HG03442 (cell line): ENCODE measurements at regions not wholly inside any gene's neighbourhood (a gene's known extent, or its start where the extent isn't known, plus 50 kb on each side); places are given as distances from the start of the nearest gene placed in this dataset.
"Not testable (repeated sequence)": the region's sequence is repeated elsewhere in the genome, so short reads cannot be mapped to it uniquely, and the experiment has no call there.

Source experiments
- ATAC-seq: cut with Tn5 transposase; IDR thresholded peaks from one replicate; pipeline ENCODE4 v1.9.1; 2021; ENCODE audit warnings: mild to moderate bottlenecking, moderate library complexity; ENCODE audit not compliant: unreplicated experiment

DNA sequence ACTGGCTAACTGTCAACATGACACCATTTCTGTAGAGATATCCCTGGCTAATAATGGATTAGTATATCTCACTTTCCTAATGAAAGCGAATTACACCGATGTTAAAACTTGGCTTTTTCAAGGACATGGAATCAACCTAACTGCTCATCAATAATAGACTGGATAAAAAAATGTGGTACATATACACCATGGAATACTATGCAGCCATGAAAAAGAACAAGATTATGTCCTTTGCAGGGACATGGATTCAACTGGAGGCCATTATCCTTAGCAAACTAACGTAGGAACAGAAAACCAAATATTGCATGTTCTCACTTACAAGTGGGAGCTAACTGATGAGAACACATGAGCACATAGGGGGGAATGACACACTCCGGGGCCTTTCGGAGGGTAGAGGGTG lies 62.6 kb downstream of the ZIC1 start:
- no peak for ATAC-seq

GRCh38 chr3:147472846-147473245 lies 63.7 kb downstream of the ZIC1 start:
- no peak for ATAC-seq

DNA sequence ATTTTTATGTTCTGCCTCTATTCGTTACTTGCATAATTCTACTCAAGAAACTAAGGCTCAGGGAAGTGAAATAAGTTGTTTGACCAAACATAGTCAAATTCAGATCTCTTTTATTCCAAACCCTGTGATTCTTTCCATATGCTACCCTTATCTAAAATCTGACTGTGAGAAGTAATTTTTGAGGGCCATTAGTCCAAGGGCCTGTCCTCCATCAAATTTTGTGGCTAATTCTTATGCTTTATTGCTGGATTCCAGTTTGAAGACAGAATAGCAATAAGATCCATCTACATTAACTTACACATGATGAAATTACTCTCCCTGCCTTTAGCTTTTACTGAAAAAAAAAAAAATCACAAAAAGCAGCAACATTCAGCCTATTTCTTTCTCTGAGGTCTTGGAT lies 74.0 kb downstream of the ZIC1 start:
- ATAC-seq, result no peak

- ATAC-seq, result no peak
Observed at GRCh38 chr3:147483578-147483977, 74.4 kb downstream of the ZIC1 start.

GRCh38 chr3:147493065-147493464 lies 83.9 kb downstream of the ZIC1 start:
- ATAC-seq, result no peak

GRCh38 chr3:147493666-147494065 lies 84.5 kb downstream of the ZIC1 start:
- ATAC-seq, result no peak

- ATAC-seq, result no peak
Observed at GRCh38 chr3:147497286-147497685, 88.1 kb downstream of the ZIC1 start.

- ATAC-seq, result no peak
Observed at GRCh38 chr3:147507638-147508286, 98.6 kb downstream of the ZIC1 start.

GRCh38 chr3:147509448-147509847 lies 100.3 kb downstream of the ZIC1 start:
- ATAC-seq, result no peak

DNA sequence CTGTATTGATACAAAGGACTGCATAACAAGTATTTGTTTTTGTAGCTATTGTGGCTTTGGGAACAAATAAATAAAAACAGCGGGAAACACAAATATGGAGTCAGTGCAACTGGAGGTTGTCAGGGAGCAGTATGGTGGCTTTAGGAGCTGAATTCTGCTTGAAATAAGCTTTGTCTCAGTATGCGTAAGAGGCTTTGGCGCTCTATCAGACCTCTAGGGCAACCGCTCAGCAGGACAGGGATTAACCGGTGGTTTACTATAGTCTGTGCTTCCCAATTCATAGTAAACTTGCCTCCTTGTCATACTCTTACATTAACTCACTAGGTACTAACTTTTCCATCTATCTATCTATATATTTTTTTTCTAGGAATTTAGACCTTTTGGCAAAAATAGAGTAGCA lies 104.6 kb downstream of the ZIC1 start:
- no peak for ATAC-seq

GRCh38 chr3:147514366-147515160 lies 105.4 kb downstream of the ZIC1 start:
- ATAC-seq, result no peak

GRCh38 chr3:147518465-147518864 lies 109.3 kb downstream of the ZIC1 start:
- peak; percentile 60 for ATAC-seq

DNA sequence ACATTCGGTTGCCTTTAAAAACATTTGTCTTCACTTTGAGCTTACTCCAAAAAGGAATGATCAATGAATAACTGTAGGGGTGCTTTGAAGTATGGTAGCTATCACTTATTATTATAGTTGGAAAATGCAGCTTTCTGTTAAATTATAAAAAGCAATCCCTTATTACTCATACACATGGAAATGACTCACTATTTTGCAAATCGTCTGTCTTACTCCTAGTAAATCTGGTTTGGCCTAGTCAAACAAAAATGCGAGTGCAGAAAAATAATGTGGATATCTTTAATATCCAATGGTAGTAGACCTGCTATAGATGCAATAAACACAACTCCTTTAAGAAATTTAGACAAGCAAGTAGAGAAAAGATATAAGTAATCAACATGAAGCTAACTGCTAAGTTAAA lies 112.5 kb downstream of the ZIC1 start:
- ATAC-seq, result no peak

GRCh38 chr3:147522780-147523179 lies 113.6 kb downstream of the ZIC1 start:
- ATAC-seq, result not testable (repeated sequence)

DNA sequence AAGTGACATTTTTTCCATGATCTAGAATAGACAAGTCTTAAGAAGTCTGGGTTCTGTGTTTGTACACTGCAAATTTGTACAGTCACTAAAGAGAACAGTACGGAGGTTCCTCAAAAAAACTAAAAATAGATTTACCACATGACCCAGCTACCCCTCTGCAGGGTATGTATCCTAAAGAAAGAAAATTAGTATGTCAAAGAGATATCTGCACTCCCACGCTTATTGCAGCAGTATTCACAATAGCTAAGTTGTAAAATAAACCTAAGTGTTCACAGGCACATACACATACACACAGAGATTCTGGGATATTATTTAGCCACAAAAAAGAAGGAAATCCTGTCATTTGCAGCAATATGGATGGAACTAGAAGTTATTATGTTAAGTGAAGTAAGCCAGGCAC lies 120.4 kb downstream of the ZIC1 start:
- ATAC-seq, result no peak

DNA sequence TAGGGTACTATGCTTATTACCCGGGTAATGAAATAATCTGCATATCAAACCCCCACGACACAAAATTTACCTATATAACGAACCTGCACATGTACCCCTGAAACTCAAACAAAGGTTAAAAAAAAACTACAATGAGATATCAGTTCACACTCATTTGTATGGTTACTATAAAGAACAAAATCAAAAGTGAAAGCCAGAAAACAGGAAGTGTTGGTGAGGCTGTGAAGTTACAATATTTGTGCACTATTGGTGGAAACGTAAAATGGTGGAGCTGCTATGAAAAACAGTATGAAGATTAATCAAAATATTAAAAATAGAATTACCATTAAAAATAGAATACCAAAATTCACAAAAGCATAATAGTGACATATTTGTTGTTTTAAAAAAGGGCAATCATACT lies 128.9 kb downstream of the ZIC1 start:
- peak; percentile 68 for ATAC-seq

DNA sequence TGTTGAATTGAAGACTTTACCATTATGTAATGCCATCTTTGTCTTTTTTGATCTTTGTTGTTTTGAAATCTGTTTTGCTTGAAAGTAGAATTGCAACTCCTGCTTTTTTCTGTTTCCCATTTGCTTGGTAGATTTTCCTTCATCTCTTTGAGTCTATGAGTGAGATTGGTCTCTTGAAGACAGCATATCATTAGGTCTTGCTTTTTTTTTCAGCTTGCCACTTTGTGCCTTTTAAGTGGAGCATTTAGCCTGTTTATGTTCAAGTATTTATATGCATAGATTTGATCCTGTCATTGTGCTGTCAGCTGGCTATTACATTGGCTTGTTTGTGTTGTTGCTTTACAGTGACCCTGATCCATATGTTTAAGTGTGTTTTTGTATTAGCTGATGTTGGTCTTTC lies 131.8 kb downstream of the ZIC1 start:
- no peak for ATAC-seq

- ATAC-seq, result no peak
Observed at GRCh38 chr3:147544290-147544689, 135.1 kb downstream of the ZIC1 start.

DNA sequence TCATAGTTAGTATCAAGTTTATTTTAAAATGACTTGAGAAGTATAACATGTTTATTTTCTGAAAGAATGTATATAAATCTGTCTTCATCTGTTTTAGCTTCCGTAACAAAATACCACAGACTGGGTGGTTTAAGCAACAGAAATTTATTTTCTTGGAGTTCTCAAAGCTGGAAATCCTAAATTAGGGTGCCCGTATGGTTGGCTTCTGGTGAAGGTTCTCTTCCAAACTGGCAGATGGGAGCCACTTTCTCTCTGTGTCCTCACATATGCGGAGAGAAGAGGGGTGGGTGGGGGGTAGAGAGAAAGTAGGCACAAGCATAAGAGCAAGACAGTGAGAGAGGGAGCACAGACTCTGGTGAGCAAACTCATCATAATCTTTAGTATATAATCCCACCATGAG lies 142.3 kb downstream of the ZIC1 start:
- ATAC-seq, result no peak

DNA sequence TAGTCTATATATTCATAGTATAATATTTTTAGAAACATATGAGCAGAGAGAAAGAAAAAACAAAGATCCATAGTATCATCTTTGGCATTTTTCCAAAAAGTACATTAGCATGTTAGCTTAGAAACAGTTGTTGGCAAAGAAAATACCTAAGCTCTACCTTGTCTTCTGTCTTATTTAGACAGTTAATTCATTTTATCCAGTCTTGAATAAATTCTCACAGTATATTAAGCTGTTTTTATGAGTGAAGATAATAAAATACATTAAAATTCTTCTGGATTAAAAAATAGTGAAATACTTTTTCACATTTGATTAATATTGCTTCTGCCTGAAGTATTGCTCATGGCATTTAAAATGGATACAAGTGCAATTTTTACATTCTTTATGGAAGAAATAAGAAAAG lies 145.2 kb downstream of the ZIC1 start:
- no peak for ATAC-seq

DNA sequence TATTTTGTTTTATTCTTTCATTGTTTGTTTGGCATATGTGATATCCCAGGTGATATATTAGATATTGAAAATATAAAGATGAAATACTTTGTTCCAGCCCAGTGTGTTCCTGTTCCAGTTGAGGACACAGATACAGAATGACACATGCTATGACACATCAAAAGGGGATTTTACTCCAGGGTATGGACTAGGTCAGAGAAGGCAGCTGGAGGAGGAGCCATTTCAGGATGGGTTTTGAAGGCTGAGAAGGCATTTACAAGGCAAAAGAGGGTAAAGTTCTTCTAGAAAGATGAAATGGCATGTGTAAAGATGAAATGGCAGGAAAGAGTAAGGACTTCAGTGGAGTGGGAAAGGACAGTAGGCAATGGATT lies 163.8 kb downstream of the ZIC1 start:
- ATAC-seq, result peak; percentile 68

- no peak for ATAC-seq
Observed at GRCh38 chr3:147574621-147575020, 165.5 kb downstream of the ZIC1 start.

DNA sequence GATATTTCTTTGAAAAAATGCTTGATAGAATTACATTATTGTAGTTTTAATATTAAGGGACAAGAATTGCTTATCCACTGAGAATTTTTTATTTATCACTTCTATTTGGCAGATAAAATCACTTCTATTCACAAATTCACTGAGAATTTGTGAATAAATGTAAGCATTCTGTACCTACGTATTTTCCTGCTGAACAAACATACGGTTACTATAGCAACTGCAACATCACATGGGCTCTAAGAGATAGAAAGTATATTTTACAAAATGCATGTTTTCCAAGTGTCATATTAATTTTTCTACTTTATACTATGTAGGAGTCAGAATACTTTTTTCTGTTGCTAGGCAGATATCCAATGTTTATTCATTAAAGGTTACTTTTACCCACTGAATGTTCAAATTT lies 166.2 kb downstream of the ZIC1 start:
- ATAC-seq, result no peak
